Upper lobe of left lung (tissue), 6 donors: ENCODE measurements at regions not wholly inside any gene's neighbourhood (a gene's known extent, or its start where the extent isn't known, plus 50 kb on each side); places are given as distances from the start of the nearest gene placed in this dataset.

Experiments
- ATAC-seq, 2 donors: fragments of 200-7000 bp; cut with Tn5 transposase; one replicate each; pipeline ENCODE4 v1.9.1; 2022; ENCODE audit warnings: mild to moderate bottlenecking in 2 of 2, moderate library complexity in 2 of 2; ENCODE audit not compliant: low FRiP score in 2 of 2
- DNase-seq, 2 donors: peaks; one replicate each; pipeline ENCODE4 v3.0.0-alpha.2; 2019 to 2020
- H3K27ac ChIP-seq, 4 donors: fragments of 200-600 bp; sonication (generic); one replicate each; pipeline ENCODE4 v1.5.1; 2016 to 2019
- H3K27me3 ChIP-seq, 4 donors: fragments of 200-600 bp; sonication (generic); one replicate each; pipeline ENCODE4 v1.5.1; 2017 to 2019
- H3K36me3 ChIP-seq, 4 donors: fragments of 200-600 bp; sonication (generic); one replicate each; pipeline ENCODE4 v1.5.1; 2016 to 2019
- H3K4me1 ChIP-seq, 4 donors: fragments of 200-600 bp; sonication (generic); one replicate each; pipeline ENCODE4 v1.5.1; 2018 to 2019
- H3K4me3 ChIP-seq, 4 donors: fragments of 200-600 bp; sonication (generic); one replicate each; pipeline ENCODE4 v1.5.1; 2017 to 2019; ENCODE audit warnings: mild to moderate bottlenecking in 2 of 4, moderate library complexity in 1 of 4
- H3K9me3 ChIP-seq, 4 donors: fragments of 200-600 bp; sonication (generic); one replicate each; pipeline ENCODE4 v1.5.1; 2018 to 2019
- CTCF ChIP-seq, 6 experiments: fragments of 450-650 bp in 4 of 6; fragments of 200-600 bp in 2 of 6; sonication (generic) in 2 of 6; IDR thresholded peaks; one replicate each; pipeline ENCODE4 v1.5.1; 2016 to 2019; ENCODE audit warnings: antibody characterized with exemption in 6 of 6
- EP300 ChIP-seq, 4 donors: sonication (generic); formaldehyde crosslinking; IDR thresholded peaks; one replicate each; pipeline ENCODE4 v1.5.1; 2017; ENCODE audit warnings: antibody characterized with exemption in 4 of 4, control low read depth in 2 of 4
- POLR2A ChIP-seq, 4 donors: fragments of 450-650 bp; IDR thresholded peaks; one replicate each; pipeline ENCODE4 v1.5.1; 2016 to 2017; ENCODE audit warnings: antibody characterized with exemption in 4 of 4, mild to moderate bottlenecking in 2 of 4
- POLR2AphosphoS5 ChIP-seq, 2 donors: sonication (generic); formaldehyde crosslinking; IDR thresholded peaks; one replicate each; pipeline ENCODE4 v1.5.1; 2017; ENCODE audit warnings: antibody characterized with exemption in 2 of 2
- WGBS, 2 donors: methylation state at CpG; one replicate each; pipeline ENCODE4 v1.1.5; 2017 to 2018; 5-methylcytosine and 5-hydroxymethylcytosine counted together
- donor health status: DM: no; HTN: no; CAD: no; lungs with moderate emphysema.
- donor health status: DM: no; HTN: yes; CAD: no; lungs with severe emphysema.

- TF ChIP-seq POLR2A (IDR thresholded peaks at IDR 0.05) = no peak
- TF ChIP-seq POLR2AphosphoS5 (IDR thresholded peaks at IDR 0.05) = no peak
- peak in 2 of 6 experiments; percentile 19 to 29 for TF ChIP-seq CTCF (IDR thresholded peaks at IDR 0.05)
- no peak overlapping the region for H3K4me3 ChIP-seq
- no peak for ATAC-seq
- no peaks in the 10 kb centered on the region for H3K4me1 ChIP-seq
- H3K27ac ChIP-seq = no peak overlapping the region
- DNase-seq = peak in 1 of 2 donors; percentile 25
- H3K36me3 ChIP-seq = no peaks in the 10 kb centered on the region
- H3K27me3 ChIP-seq = no peaks in the 10 kb centered on the region
- 17 to 18% methylated on average over 9 of the region's 9 CpGs for WGBS, 2 donors
- no peaks in the 10 kb centered on the region for H3K9me3 ChIP-seq
Observed at GRCh38 chr6:9250852-9251251, 815.5 kb upstream of the SLC35B3 start.

- DNase-seq (no peak), ATAC-seq (no peak)
- Histone ChIP-seq H3K27ac (no peak overlapping the region), H3K27me3 (no peaks in the 10 kb centered on the region), H3K9me3 (no peaks in the 10 kb centered on the region), H3K36me3 (no peaks in the 10 kb centered on the region), H3K4me3 (no peak overlapping the region), H3K4me1 (no peaks in the 10 kb centered on the region)
- TF ChIP-seq CTCF (IDR thresholded peaks at IDR 0.05) (no peak), POLR2AphosphoS5 (IDR thresholded peaks at IDR 0.05) (no peak), POLR2A (IDR thresholded peaks at IDR 0.05) (no peak), EP300 (IDR thresholded peaks at IDR 0.05) (no peak)
- WGBS, 2 donors = 88 to 91% methylated on average over 4 of the region's 4 CpGs
Observed at GRCh38 chr6:9248133-9248532, 812.8 kb upstream of the SLC35B3 start.

GRCh38 chr6:9240861-9241260 is 805.5 kb upstream of the SLC35B3 start:
- 90 to 94% methylated on average over 2 of the region's 2 CpGs for WGBS, 2 donors

DNA sequence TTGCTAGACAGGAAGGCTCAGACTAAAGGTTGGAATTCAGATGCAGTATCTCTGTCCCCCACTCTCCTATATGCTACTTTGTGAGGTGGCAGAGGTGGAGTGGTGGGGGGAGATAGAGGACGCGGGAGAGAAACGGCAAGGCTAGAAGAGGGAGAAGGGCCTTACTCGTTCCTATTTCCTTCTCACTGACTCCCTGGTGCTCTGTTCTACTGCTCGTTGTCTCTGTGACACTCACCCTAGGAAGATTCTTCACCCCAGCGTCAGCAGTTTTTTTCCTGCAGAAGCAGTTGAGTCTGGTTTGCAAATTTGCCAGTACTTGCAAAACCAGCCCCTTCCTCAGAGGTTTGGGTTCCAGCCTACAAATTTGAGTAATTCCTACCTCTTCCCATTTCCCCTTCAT is 801.1 kb upstream of the SLC35B3 start:
- H3K9me3 ChIP-seq = peaks cover 0 to 4% (median 0%) of the 10 kb centered on the region in 4 donors
- DNase-seq = no peak
- no peak for ATAC-seq
- TF ChIP-seq POLR2A (IDR thresholded peaks at IDR 0.05) = no peak
- TF ChIP-seq POLR2AphosphoS5 (IDR thresholded peaks at IDR 0.05) = no peak
- no peak for TF ChIP-seq EP300 (IDR thresholded peaks at IDR 0.05)
- no peak for TF ChIP-seq CTCF (IDR thresholded peaks at IDR 0.05)
- H3K27me3 ChIP-seq = no peaks in the 10 kb centered on the region
- no peaks in the 10 kb centered on the region for H3K4me1 ChIP-seq
- H3K36me3 ChIP-seq = no peaks in the 10 kb centered on the region
- no peak overlapping the region for H3K27ac ChIP-seq
- 69 to 70% methylated on average over 6 of the region's 6 CpGs for WGBS, 2 donors
- H3K4me3 ChIP-seq = no peak overlapping the region

More at GRCh38 chr6:9240861-9241260, 805.5 kb upstream of the SLC35B3 start:
- no peaks in the 10 kb centered on the region for H3K4me1 ChIP-seq
- no peak for ATAC-seq
- no peaks in the 10 kb centered on the region for H3K27me3 ChIP-seq
- no peaks in the 10 kb centered on the region for H3K36me3 ChIP-seq
- H3K4me3 ChIP-seq = no peak overlapping the region
- no peak overlapping the region for H3K27ac ChIP-seq
- TF ChIP-seq EP300 (IDR thresholded peaks at IDR 0.05) (no peak), POLR2A (IDR thresholded peaks at IDR 0.05) (no peak), POLR2AphosphoS5 (IDR thresholded peaks at IDR 0.05) (no peak), CTCF (IDR thresholded peaks at IDR 0.05) (no peak)
- DNase-seq = no peak
- no peaks in the 10 kb centered on the region for H3K9me3 ChIP-seq

GRCh38 chr6:9233686-9234085 is 798.3 kb upstream of the SLC35B3 start:
- TF ChIP-seq EP300 (IDR thresholded peaks at IDR 0.05) (no peak), POLR2AphosphoS5 (IDR thresholded peaks at IDR 0.05) (no peak), CTCF (IDR thresholded peaks at IDR 0.05) (no peak), POLR2A (IDR thresholded peaks at IDR 0.05) (no peak)
- ATAC-seq (no peak), DNase-seq (no peak)
- peaks cover 0 to 4% (median 0%) of the 10 kb centered on the region in 4 donors for H3K9me3 ChIP-seq
- H3K36me3 ChIP-seq = no peaks in the 10 kb centered on the region
- no peak overlapping the region for H3K27ac ChIP-seq
- WGBS, 2 donors = 95 to 97% methylated on average over 1 of the region's 1 CpG
- no peaks in the 10 kb centered on the region for H3K4me1 ChIP-seq
- H3K4me3 ChIP-seq = no peak overlapping the region
- no peaks in the 10 kb centered on the region for H3K27me3 ChIP-seq
